ENCODE measurements at regions not wholly inside any gene's neighbourhood (a gene's known extent, or its start where the extent isn't known, plus 50 kb on each side); places are given as distances from the start of the nearest gene placed in this dataset.

GRCh38 chr5:169422087-169422486 lies 121.1 kb upstream of the SLIT3 start:
- ChIA-PET RAD21 (ENCODE audit: low non-redundant PET in 1 of 2, low total read pairs in 2 of 2, uncharacterized antibody in 2 of 2, unreplicated experiment in 2 of 2) (no interaction called here), CTCF (no interaction called here), POLR2A (no interaction called here)
- Histone ChIP-seq H2AFZ (ENCODE audit: low read depth, low read length, poor library complexity, severe bottlenecking) (no peak overlapping the region), H3K4me2 (ENCODE audit: low read length) (no peak overlapping the region), H3K9me3 (ENCODE audit: control insufficient read depth in 1 of 2, insufficient read depth in 1 of 2, low read depth in 1 of 2, low read length in 2 of 2) (no peaks in the 10 kb centered on the region), H3K4me1 (ENCODE audit: control insufficient read depth in 1 of 2, insufficient read depth in 2 of 2, low read length in 2 of 2) (no peaks in the 10 kb centered on the region), H4K20me1 (ENCODE audit: insufficient read depth) (no peaks in the 10 kb centered on the region), H3K27ac (ENCODE audit: low read depth, low read length) (no peak overlapping the region), H3K4me3 (replicated peaks in 1 of 2; ENCODE audit: low read depth in 1 of 2, low read length in 2 of 2) (no peak overlapping the region), H3K79me2 (ENCODE audit: insufficient read depth, low read length) (no peaks in the 10 kb centered on the region), H3K9ac (ENCODE audit: low read length) (no peak overlapping the region), H3K9me2 (ENCODE audit: insufficient read depth) (no peaks in the 10 kb centered on the region), H3K27me3 (ENCODE audit: insufficient read depth, low read length) (no peaks in the 10 kb centered on the region), H3K36me3 (ENCODE audit: control insufficient read depth in 1 of 2, insufficient read depth in 2 of 2, low read length in 2 of 2) (no peaks in the 10 kb centered on the region)
- intact Hi-C loops (cut with micrococcal nuclease), result no loop called here
- DNase-seq (ENCODE audit: low read depth, low spot score), result no peak
- ATAC-seq, result no peak
- TF ChIP-seq TCF7L2 (IDR thresholded peaks at IDR 0.05; ENCODE audit: borderline replicate concordance, extremely low read depth, insufficient read depth, insufficient read length) (no peak), POLR2AphosphoS5 (IDR thresholded peaks at IDR 0.05; ENCODE audit: low read depth, low read length) (no peak), CTCF (IDR thresholded peaks at IDR 0.05 in 2 of 3, conservative IDR thresholded peaks at IDR 0.05 in 1 of 3; ENCODE audit: borderline replicate concordance in 1 of 3, insufficient read depth in 1 of 3, low read depth in 2 of 3, low read length in 2 of 3) (no peak), EZH2 (IDR thresholded peaks at IDR 0.05) (no peak), REST (IDR thresholded peaks at IDR 0.05; ENCODE audit: low read depth) (no peak), MAX (IDR thresholded peaks at IDR 0.05) (no peak), CEBPB (IDR thresholded peaks at IDR 0.05; ENCODE audit: low read depth) (no peak), RAD21 (IDR thresholded peaks at IDR 0.05; ENCODE audit: low read depth) (no peak), YY1 (IDR thresholded peaks at IDR 0.05; ENCODE audit: extremely low read depth, insufficient replicate concordance, low read depth, low read length) (no peak), SIN3A (IDR thresholded peaks at IDR 0.05; ENCODE audit: low read depth) (no peak), JUND (IDR thresholded peaks at IDR 0.05) (no peak), POLR2A (IDR thresholded peaks at IDR 0.05; ENCODE audit: borderline replicate concordance, extremely low read depth, insufficient read depth, insufficient read length) (no peak), ATF3 (IDR thresholded peaks at IDR 0.05) (no peak), ZFX (IDR thresholded peaks at IDR 0.05) (no peak), ZNF274 (IDR thresholded peaks at IDR 0.05; ENCODE audit: low read depth, low read length) (no peak), SRF (IDR thresholded peaks at IDR 0.05; ENCODE audit: low read depth) (no peak), CBX3 (IDR thresholded peaks at IDR 0.05; ENCODE audit: low read depth) (no peak), ZBTB33 (IDR thresholded peaks at IDR 0.05; ENCODE audit: extremely low read depth, insufficient replicate concordance, low read length) (no peak), ELF1 (IDR thresholded peaks at IDR 0.05; ENCODE audit: borderline replicate concordance, low read depth) (no peak)
- no TSS peak for BruUV-seq (replicated peaks)

Measured in HCT116 (cell line).